Epithelial cell of proximal tubule (primary cell): ENCODE measurements at regions not wholly inside any gene's neighbourhood (a gene's known extent, or its start where the extent isn't known, plus 50 kb on each side); places are given as distances from the start of the nearest gene placed in this dataset.

ENCODE experiments used
- DNase-seq: peaks from one replicate; pipeline ENCODE4 v3.0.0-alpha.2; 2011; ENCODE audit warnings: low read depth
- H3K4me3 ChIP-seq: 2 replicates; pipeline ENCODE4 v1.5.1; 2011; ENCODE audit warnings: low read depth, mild to moderate bottlenecking, low read length
- TF ChIP-seq, protein P1 (sequence below): conservative IDR thresholded peaks from 2 replicates; pipeline ENCODE4 v1.5.1; 2012; ENCODE audit warnings: low read depth, mild to moderate bottlenecking, low read length

DNA sequence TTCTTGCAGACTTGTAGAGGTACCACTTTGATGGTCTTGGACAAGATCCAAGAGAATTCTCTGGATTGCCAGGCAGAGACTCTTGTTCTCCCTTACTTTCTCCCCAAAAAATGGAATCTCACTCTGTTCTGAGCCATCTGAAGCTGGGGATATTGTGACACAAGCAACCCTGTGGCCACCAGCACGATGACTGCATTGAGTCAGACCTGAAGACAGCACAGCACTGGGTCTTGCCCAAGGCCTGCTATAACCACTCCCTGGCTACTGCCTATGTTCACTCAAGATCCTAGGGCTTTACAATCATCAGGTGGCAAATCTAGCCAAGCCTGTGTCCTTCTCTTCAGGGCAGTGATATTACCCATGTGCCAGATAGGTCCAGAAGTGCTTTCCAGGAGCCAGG is 202.5 kb upstream of the SERP2 start:
- DNase-seq = no peak
- H3K4me3 ChIP-seq = no peak overlapping the region
- TF ChIP-seq, protein P1, sequence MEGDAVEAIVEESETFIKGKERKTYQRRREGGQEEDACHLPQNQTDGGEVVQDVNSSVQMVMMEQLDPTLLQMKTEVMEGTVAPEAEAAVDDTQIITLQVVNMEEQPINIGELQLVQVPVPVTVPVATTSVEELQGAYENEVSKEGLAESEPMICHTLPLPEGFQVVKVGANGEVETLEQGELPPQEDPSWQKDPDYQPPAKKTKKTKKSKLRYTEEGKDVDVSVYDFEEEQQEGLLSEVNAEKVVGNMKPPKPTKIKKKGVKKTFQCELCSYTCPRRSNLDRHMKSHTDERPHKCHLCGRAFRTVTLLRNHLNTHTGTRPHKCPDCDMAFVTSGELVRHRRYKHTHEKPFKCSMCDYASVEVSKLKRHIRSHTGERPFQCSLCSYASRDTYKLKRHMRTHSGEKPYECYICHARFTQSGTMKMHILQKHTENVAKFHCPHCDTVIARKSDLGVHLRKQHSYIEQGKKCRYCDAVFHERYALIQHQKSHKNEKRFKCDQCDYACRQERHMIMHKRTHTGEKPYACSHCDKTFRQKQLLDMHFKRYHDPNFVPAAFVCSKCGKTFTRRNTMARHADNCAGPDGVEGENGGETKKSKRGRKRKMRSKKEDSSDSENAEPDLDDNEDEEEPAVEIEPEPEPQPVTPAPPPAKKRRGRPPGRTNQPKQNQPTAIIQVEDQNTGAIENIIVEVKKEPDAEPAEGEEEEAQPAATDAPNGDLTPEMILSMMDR = no peak

GRCh38 chr13:44171861-44172260 is 201.8 kb upstream of the SERP2 start:
- no peak for DNase-seq
- TF ChIP-seq, protein P1 = no peak
- no peak overlapping the region for H3K4me3 ChIP-seq

GRCh38 chr13:44172281-44172810 is 201.3 kb upstream of the SERP2 start:
- H3K4me3 ChIP-seq = no peak overlapping the region
- no peak for DNase-seq
- TF ChIP-seq, protein P1 = no peak

GRCh38 chr13:44174769-44175425 is 198.7 kb upstream of the SERP2 start:
- TF ChIP-seq, protein P1 = no peak
- DNase-seq = no peak
- no peak overlapping the region for H3K4me3 ChIP-seq

- TF ChIP-seq, protein P1 = no peak
- H3K4me3 ChIP-seq = no peak overlapping the region
- no peak for DNase-seq
These were observed 197.5 kb upstream of the SERP2 start for GRCh38 chr13:44176173-44176572.

DNA sequence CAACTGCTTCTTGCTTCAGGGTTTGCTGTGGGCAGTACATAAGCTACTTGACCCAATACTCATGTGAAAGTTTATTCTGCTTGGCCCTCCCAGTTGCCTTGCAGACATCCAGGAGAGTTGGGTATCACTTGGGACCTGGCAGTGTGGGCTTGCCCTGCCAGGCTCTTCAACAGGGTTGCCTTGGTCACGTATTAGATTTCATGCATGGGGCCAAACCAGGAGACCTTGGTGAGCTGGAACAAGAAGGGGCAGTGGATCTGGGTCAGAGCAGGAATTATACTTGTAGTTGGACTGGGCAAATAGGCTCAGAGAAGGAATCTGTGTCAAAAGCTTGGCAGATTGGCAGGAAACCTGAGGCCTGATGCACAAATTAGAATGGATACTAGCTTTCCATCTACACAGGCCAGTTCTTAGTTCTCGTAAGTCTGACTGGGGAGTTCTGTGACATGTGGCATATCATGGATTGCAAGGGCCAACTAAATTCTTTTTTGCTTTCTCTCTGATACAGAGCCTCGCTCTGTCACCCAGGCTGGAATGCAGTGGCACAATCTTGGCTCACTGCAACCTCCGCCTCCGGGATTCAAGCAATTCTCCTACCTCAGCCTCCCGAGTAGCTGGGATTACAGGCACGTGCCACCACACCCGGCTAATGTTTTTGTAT is 192.6 kb upstream of the SERP2 start:
- no peak for DNase-seq
- TF ChIP-seq, protein P1 = no peak

More for the DNA sequence above, 192.6 kb upstream of the SERP2 start:
- no peak overlapping the region for H3K4me3 ChIP-seq
